OCI-M2 (cell line): ENCODE measurements at regions not wholly inside any gene's neighbourhood (a gene's known extent, or its start where the extent isn't known, plus 50 kb on each side); places are given as distances from the start of the nearest gene placed in this dataset.

ENCODE experiments used
- DNase-seq: peaks from one replicate; lab custom pipeline; 2025; ENCODE audit not compliant: unreplicated experiment; lab: John Stamatoyannopoulos, UW

DNA sequence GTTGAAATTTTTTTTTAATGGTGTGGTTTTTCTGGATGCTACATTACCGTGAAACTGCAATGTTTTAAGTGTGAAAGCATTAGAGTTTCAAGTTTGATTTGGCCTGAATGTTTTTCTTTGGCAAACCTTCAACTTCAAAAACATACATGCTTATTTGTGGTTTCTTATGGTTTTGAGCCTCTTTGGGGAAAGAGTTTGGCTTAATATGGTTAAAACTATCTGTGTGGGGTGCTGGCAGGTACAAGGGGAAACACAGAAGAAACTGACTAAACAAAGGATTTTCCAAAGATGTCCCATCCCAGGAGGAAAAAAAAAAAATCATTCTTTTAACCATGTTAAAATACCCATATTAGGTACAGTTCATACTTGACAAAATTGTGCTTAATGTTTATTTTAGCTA is 121.1 kb downstream of the HGF start:
- no peak for DNase-seq

DNA sequence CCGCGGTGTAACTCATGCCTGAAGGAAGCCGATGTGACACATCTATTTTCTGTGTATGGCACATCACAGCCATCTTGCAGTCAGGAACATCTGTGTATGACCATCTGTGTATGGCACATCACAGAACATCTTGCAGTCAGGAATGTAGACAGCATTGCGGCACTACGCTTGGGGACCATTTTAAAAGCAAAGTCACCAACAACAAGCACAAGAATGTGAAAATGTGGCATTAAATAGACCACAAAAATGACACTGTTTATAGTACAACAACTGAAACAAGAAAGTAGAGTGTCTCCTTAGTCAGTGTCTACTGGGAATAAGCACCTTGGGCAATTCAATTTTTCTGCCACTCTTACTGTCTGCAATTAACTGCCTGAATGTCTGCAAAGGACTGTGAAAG is 124.4 kb downstream of the HGF start:
- no peak for DNase-seq

- no peak for DNase-seq
These were observed 128.0 kb downstream of the HGF start for GRCh38 chr7:81641873-81642272.

DNA sequence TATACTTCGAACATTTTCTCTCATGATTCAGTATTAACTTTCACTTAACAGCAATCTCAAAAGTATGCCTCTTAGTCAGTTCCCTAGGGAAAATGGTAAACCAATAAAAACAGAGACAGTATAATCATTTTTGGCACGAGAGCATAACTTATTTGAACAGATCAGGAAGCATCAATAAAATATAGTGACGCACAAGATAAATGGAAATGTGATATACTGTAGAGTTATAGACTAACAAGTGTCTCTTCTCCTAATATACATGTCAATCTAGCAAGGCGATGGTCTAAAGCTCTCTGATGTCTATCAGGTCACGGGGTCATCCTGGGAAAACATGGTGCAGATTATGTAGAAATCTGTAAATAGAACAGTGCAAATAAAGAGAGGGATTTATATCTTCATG is 131.6 kb downstream of the HGF start:
- DNase-seq, result no peak

GRCh38 chr7:81637534-81637933 is 132.3 kb downstream of the HGF start:
- no peak for DNase-seq

- DNase-seq, result no peak
These were observed 137.4 kb downstream of the HGF start for GRCh38 chr7:81632418-81632817.

DNA sequence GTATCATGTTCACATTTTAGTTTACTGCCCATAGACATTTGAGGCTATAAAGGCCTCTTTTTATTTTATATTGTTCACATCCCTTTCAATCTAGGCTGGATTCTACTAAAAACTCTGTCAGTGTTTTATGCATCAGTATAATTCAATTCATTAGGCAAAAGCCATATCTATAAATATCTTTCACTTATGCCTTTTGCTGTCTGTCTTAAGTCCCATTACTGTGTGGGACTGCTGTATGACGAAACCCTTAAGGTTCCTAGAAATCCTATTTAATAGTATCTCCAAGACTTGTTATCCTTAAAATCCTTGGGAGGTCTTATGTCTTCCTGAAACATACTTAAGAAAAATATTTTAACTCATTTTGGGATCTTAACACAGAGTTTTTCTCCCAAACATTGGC is 139.2 kb downstream of the HGF start:
- no peak for DNase-seq

DNA sequence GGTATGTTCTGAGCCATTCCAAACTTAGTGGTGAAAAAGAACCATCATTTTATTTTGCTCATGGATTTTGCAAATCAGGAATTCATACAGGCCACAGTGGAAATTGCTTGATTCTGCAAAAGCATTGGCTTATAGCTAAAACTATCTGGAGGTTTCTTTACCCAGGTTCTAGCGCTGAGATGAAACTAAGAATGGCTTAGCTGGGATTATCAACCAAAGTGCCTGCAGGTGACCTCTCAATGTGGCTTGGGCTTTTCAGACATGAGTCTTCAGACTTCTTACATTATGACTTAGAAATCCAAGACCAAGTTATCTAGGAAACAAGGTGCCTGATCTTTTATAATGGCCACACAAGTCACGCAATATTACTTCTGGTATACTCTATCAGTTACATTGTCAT is 140.1 kb downstream of the HGF start:
- no peak for DNase-seq

DNA sequence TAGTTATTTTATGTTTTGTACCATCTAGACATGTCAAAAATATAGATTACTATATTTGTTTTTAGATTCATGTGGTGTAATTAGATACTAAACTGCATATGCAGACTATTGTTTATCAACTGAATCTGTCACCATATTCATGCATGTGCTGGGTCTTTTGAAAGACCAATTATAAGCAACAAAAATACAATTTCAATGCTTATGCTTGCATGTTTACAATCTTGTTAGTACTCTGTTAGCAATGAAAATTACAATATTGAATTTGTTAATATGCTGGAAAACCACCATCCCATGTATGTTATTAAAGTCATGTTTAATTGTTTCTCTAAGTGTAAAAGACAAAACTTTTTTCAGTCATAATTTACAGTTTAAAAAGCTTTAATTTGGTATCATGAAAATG is 140.9 kb downstream of the HGF start:
- no peak for DNase-seq

DNA sequence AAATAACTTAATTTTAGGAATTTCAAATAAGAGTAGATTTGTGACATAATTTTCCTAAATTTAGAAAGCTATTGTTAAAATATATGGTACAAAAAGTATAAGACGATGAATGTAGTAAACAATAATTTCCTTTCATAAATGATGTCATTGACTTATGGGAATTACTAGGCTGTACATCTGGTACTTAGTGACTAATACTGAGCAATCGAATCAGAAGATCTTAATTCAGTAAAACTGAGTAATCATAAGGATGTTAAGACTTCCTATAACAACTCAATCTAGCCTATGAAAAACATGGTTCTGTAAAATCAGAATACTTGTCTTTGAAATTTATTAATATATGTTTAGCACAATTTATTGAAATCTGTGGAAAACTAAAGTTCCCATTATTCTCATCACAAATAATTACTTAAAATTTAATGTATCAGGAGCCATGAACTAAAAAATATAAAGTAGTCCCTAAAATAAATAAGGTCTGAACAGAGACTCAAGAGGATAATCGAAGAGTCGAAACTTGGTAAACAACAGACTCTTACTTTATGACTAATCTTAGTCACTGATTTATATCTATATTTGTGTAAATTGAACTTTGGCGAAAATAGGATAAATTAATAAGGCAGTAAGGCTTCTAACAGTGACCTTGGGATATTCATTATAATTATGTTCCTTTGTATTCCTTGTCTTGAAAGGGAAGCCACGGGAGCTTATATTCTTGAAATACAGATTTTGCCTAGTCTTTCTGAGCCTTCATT is 142.1 kb downstream of the HGF start:
- no peak for DNase-seq

DNA sequence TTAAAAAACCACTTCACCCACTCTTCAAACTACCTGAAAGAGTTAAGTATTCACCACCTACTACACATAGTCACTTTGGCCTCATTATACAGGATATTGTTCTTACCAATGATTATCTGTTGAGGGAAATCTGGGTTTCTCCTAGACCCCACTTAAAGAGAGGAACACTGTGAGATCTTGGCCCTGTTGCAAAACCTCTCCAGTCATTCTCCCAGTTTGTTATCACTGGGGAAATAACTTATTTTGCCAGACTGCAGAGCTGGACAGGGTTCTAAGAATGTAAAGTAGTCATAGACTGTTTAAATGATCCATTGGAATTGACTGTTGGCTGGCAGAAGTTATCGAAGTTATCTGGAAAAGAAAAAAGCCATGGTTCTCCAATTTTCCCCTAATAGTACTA is 143.8 kb downstream of the HGF start:
- no peak for DNase-seq

- DNase-seq, result no peak
These were observed 144.9 kb downstream of the HGF start for GRCh38 chr7:81624650-81625631.

- DNase-seq, result no peak
These were observed 145.7 kb downstream of the HGF start for GRCh38 chr7:81624021-81624592.

DNA sequence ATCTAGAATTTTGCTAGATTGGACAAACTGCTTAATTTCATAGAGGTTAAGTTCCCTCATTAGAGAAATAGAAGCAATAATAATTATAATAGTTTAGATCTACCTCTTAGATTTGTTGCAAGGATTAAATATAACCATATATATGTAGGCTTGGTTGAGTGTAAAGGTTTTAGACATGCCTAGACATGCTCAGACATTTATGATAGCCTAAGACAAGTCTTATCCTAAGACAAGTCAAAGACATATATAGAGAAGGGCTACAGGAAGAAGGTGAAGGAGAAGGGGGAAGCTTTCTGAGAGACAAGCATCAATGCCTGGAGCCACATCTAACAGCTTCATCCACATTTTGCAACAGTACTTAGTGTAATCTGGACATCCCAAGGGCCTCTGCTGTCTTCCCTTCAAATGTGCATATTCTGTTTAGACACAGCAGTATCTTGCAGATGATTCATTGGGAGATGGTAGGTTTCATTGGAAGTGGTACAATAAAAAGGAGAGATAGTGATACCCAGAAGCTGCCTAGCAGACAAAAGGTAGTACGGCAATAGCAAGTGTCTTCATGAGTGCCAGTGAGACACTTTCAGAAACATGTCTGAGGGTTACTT is 146.5 kb downstream of the HGF start:
- DNase-seq, result no peak

DNA sequence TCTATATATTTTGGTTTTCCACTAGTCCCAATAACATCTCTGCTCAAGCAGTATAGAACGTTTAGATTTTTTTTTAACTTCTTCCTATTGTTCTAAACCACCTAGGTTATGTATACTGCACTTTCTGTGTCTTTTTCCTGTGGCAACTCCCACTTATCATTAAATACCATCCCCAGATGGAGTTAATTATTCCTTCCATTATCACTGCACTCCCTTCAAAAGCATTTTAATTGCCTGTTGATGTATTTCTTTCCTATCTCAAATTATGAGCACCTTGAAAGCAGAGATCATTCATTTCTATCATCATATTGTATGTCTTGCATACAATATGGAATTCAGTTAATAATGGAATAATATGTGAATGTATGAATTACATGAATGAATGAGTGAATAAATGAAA is 148.0 kb downstream of the HGF start:
- DNase-seq, result no peak

DNA sequence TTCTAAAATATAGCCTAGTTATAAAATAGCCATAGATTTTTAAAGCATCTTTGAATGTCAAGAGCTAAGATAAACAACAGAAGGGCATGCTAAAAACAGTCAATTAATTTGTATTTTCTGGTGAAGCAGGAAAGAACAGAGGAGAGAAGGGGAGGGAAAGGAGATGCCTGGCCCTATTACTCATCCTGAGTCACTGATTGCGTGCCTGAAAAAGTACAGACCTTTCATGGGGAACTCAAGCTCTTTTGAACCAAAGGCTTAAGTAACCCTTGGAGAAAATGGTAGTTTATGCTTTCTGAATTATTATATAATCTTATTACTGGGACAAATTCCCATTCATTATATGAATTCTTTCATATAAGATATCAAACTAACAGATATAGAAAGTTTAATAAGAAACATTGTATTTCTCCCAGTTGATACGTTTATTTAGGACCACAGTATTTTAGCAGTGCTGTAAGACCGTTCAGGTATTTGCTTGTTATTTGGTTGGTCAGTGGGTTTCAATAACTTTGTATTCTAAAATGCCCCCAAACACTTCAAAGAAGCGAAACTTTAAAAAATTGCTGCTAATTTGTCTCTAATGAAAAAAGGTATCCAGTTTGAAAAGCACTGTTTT is 151.3 kb downstream of the HGF start:
- DNase-seq, result no peak

DNA sequence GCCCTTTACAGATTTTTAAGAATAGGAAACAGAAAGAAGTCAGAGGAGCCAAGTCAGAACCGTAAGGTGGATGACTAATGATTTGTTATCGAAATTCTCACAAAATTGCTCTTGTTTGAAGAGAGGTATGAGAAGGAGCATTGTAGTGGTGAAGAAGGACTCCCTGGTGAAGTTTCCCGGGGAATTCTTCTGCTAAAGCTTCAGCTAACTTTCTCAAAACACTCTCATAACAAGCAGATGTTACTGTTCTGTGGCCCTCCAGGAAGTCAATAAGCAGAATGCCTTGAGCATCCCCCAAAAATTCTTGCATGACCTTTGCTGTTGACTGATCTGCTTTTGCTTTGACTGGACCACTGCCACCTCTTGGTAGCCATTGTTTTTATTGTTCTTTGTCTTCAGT is 152.9 kb downstream of the HGF start:
- DNase-seq, result no peak

- no peak for DNase-seq
These were observed 158.0 kb downstream of the HGF start for GRCh38 chr7:81611805-81612204.

- DNase-seq, result no peak
These were observed 158.8 kb downstream of the HGF start for GRCh38 chr7:81611040-81611439.

DNA sequence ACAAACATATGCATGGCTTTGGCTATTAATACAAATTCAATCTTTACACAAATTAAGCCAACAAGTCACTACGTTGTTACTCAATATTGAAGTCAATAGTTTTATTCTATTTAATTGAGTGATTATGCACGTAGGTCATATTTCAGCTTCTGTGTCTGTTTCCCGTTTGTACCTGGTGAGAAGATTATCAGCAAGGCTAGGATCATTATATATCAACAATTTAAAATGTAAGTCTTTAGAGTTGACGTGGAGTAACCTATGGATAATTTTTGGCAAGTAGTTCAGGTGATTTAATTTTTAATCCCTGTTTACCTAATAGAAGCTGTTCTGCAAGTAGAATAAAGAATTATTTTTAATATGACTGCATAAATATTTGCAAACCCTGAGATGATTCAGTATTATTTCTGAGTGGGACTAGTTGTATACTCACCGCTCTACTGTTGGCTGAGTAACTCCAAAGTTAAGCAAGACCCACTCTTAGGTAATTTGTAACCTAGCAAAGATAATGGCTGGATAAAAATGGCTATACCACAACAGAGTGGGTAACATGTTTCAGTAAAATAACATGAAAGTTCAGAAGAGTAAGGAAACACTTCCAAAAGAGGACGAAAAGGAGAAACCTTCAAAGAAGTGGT is 161.0 kb downstream of the HGF start:
- DNase-seq, result no peak

DNA sequence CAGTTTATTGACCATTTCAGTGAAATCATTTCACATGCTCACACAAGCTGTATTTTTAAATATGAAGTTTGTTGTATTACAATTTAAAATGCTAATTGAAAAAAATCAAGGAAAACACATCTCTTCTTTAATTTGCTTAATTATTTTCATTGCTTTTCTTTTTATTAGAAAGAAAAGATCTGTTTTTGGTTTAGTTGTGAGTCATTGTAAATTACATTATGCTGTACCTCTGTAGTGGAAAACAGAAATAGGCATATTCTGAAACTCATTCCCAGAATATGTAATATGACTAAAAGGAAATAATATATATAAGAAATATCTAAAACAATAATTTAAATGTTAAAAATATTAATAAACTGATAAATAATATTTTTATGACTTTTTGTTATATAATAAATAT is 161.9 kb downstream of the HGF start:
- DNase-seq, result no peak
